Fibroblast of lung (primary cell): ENCODE measurements at regions not wholly inside any gene's neighbourhood (a gene's known extent, or its start where the extent isn't known, plus 50 kb on each side); places are given as distances from the start of the nearest gene placed in this dataset.

ENCODE experiments used
- DNase-seq, 2 donors: peaks; one replicate each; pipeline versions ENCODE4 v3.0.0 to v3.0.0-alpha.2; 2010; ENCODE audit warnings: low read depth in 2 of 2
- H2AFZ ChIP-seq: 2 replicates; pipeline ENCODE4 v1.5.1; 2012; ENCODE audit warnings: low read length, control low read depth, inconsistent platforms
- H3K27ac ChIP-seq: 2 replicates; pipeline ENCODE4 v1.5.1; 2011; ENCODE audit warnings: low read length, control low read depth; ENCODE audit not compliant: insufficient read depth
- H3K27me3 ChIP-seq: 2 replicates; pipeline ENCODE4 v1.5.1; 2011; ENCODE audit warnings: mild to moderate bottlenecking, low read length; ENCODE audit not compliant: control insufficient read depth, insufficient read depth
- H3K36me3 ChIP-seq: 2 replicates; pipeline ENCODE4 v1.5.1; 2011; ENCODE audit warnings: low read length; ENCODE audit not compliant: control insufficient read depth, insufficient read depth
- H3K4me1 ChIP-seq: 2 replicates; pipeline ENCODE4 v1.5.1; 2011; ENCODE audit warnings: low read length; ENCODE audit not compliant: control insufficient read depth, insufficient read depth; ENCODE audit errors: extremely low read depth
- H3K4me2 ChIP-seq: 2 replicates; pipeline ENCODE4 v1.5.1; 2011; ENCODE audit warnings: low read length, control low read depth; ENCODE audit not compliant: insufficient read depth; ENCODE audit errors: extremely low read depth
- H3K4me3 ChIP-seq, 4 experiments: fragments of 200-600 bp in 1 of 4; sonication (generic) in 1 of 4; replicated peaks in 1 of 4; 2 replicates each; pipeline ENCODE4 v1.5.1; 2011 to 2016; ENCODE audit warnings: low read length in 4 of 4, low read depth in 3 of 4, mild to moderate bottlenecking in 3 of 4, control low read depth in 2 of 4, inconsistent platforms in 1 of 4, mixed read lengths in 1 of 4; ENCODE audit not compliant: insufficient read depth in 1 of 4; ENCODE audit errors: control extremely low read depth in 1 of 4
- H3K79me2 ChIP-seq: 2 replicates; pipeline ENCODE4 v1.5.1; 2012; ENCODE audit warnings: mild to moderate bottlenecking, low read length, inconsistent platforms; ENCODE audit not compliant: control insufficient read depth, insufficient read depth
- H3K9ac ChIP-seq: 2 replicates; pipeline ENCODE4 v1.5.1; 2011; ENCODE audit warnings: mild to moderate bottlenecking, low read length, control low read depth; ENCODE audit not compliant: insufficient read depth
- H3K9me3 ChIP-seq: 2 replicates; pipeline ENCODE4 v1.5.1; 2012; ENCODE audit warnings: low read depth, low read length; ENCODE audit not compliant: control insufficient read depth, insufficient read depth
- H4K20me1 ChIP-seq: 2 replicates; pipeline ENCODE4 v1.5.1; 2011; ENCODE audit warnings: low read length; ENCODE audit not compliant: control insufficient read depth, insufficient read depth; ENCODE audit errors: extremely low read depth
- EZH2 ChIP-seq: IDR thresholded peaks from 2 replicates; pipeline ENCODE4 v1.5.1; 2012; ENCODE audit warnings: low read length, control low read depth, mild to moderate bottlenecking; ENCODE audit errors: missing control alignments
- TF ChIP-seq, protein P1 (sequence below), 2 donors: IDR thresholded peaks in 1 of 2; conservative IDR thresholded peaks in 1 of 2; 1 replicate in 1 of 2; 2 replicates in 1 of 2; pipeline ENCODE4 v1.5.1; 2011 to 2012; ENCODE audit warnings: low read length in 2 of 2, control low read depth in 1 of 2, inconsistent platforms in 1 of 2, low read depth in 1 of 2, mild to moderate bottlenecking in 1 of 2

DNA sequence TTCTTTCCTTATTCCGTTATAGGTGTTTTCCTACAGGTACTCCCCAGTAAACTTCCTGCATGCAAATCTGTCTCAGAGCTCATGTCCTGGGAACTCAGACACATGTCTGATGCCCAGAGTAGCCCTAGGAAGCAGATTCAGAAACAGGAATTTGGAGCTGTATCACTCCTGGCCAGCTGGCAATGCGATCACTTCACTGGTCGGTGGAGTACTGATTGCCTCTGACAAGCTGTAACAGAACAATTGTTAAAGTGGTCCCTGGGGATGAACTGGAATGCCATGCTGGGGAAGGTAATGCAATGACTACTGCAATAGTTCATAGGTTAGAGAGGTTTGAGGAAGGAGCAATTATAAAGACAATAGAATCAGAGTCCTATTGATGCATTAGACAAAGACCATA, 131.6 kb upstream of the DOCK10 start:
- no peaks in the 10 kb centered on the region for H3K9me3 ChIP-seq
- H3K9ac ChIP-seq: no peak overlapping the region
- no peaks in the 10 kb centered on the region for H3K36me3 ChIP-seq
- H4K20me1 ChIP-seq: no peaks in the 10 kb centered on the region
- no peak overlapping the region for H3K4me2 ChIP-seq
- no peaks in the 10 kb centered on the region for H3K79me2 ChIP-seq
- H3K27me3 ChIP-seq: no peaks in the 10 kb centered on the region
- H2AFZ ChIP-seq: no peak overlapping the region
- no peak overlapping the region for H3K4me3 ChIP-seq
- no peak for DNase-seq
- TF ChIP-seq, protein P1, sequence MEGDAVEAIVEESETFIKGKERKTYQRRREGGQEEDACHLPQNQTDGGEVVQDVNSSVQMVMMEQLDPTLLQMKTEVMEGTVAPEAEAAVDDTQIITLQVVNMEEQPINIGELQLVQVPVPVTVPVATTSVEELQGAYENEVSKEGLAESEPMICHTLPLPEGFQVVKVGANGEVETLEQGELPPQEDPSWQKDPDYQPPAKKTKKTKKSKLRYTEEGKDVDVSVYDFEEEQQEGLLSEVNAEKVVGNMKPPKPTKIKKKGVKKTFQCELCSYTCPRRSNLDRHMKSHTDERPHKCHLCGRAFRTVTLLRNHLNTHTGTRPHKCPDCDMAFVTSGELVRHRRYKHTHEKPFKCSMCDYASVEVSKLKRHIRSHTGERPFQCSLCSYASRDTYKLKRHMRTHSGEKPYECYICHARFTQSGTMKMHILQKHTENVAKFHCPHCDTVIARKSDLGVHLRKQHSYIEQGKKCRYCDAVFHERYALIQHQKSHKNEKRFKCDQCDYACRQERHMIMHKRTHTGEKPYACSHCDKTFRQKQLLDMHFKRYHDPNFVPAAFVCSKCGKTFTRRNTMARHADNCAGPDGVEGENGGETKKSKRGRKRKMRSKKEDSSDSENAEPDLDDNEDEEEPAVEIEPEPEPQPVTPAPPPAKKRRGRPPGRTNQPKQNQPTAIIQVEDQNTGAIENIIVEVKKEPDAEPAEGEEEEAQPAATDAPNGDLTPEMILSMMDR (conservative IDR thresholded peaks at IDR 0.05 in 1 of 2, IDR thresholded peaks at IDR 0.05 in 1 of 2; ENCODE audit: low read depth in 1 of 2, low read length in 2 of 2): no peak
- TF ChIP-seq EZH2: no peak
- no peaks in the 10 kb centered on the region for H3K4me1 ChIP-seq
- H3K27ac ChIP-seq: no peak overlapping the region

DNA sequence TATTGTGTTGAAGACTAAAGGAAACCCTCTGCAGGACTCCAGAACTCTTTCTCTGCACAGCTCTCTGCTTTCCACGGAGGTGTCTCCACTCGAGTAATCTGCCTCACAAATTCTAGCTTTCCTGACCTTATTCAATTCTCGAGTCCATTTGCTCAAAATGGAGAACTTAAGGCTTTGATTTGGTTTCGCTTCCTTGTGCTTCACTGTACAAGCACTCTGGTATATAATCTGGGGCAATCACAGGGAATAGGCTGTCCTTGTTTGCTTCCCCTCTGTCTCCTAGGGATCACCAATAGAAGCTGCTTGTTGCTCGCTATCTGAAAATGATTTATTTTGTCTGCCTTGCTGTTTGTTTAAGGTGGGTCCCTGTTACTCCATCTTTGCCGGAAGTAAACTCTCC, 129.1 kb upstream of the DOCK10 start:
- no peaks in the 10 kb centered on the region for H3K36me3 ChIP-seq
- H3K27ac ChIP-seq: no peak overlapping the region
- H3K4me1 ChIP-seq: no peaks in the 10 kb centered on the region
- no peak overlapping the region for H2AFZ ChIP-seq
- DNase-seq: no peak
- no peaks in the 10 kb centered on the region for H3K79me2 ChIP-seq
- no peaks in the 10 kb centered on the region for H4K20me1 ChIP-seq
- no peak overlapping the region for H3K4me2 ChIP-seq
- TF ChIP-seq EZH2: no peak
- TF ChIP-seq, protein P1 (conservative IDR thresholded peaks at IDR 0.05 in 1 of 2, IDR thresholded peaks at IDR 0.05 in 1 of 2; ENCODE audit: low read depth in 1 of 2, low read length in 2 of 2): no peak
- no peaks in the 10 kb centered on the region for H3K27me3 ChIP-seq
- no peak overlapping the region for H3K9ac ChIP-seq
- no peak overlapping the region for H3K4me3 ChIP-seq
- H3K9me3 ChIP-seq: no peaks in the 10 kb centered on the region

DNA sequence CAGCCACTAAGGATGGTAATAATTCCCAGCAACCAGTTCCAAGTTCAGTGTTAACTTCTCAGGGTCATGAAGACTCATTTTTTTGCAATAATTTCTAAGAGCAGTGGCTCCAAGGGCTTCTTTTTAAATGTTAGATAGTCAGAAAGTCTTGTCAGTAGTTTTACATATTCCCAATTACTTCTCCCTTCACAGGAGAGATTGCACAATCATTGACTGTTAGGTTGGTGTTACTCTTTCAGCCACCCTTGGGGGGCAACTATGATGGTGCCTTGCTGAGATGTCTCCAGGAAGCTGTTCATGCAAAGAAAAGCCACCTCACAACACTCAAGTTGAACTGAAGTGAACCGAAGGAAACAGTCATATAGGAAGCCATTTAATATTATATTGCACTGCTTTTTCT, 127.9 kb upstream of the DOCK10 start:
- no peaks in the 10 kb centered on the region for H3K27me3 ChIP-seq
- H3K4me3 ChIP-seq: no peak overlapping the region
- H3K9me3 ChIP-seq: no peaks in the 10 kb centered on the region
- H4K20me1 ChIP-seq: no peaks in the 10 kb centered on the region
- no peaks in the 10 kb centered on the region for H3K36me3 ChIP-seq
- TF ChIP-seq, protein P1 (conservative IDR thresholded peaks at IDR 0.05 in 1 of 2, IDR thresholded peaks at IDR 0.05 in 1 of 2; ENCODE audit: low read depth in 1 of 2, low read length in 2 of 2): no peak
- no peaks in the 10 kb centered on the region for H3K4me1 ChIP-seq
- DNase-seq: no peak
- no peak overlapping the region for H3K4me2 ChIP-seq
- H3K79me2 ChIP-seq: no peaks in the 10 kb centered on the region
- no peak overlapping the region for H3K27ac ChIP-seq
- no peak overlapping the region for H3K9ac ChIP-seq
- no peak overlapping the region for H2AFZ ChIP-seq
